CD4-positive, alpha-beta T cell (primary cell): ENCODE measurements at regions not wholly inside any gene's neighbourhood (a gene's known extent, or its start where the extent isn't known, plus 50 kb on each side); places are given as distances from the start of the nearest gene placed in this dataset.
A peak's percentile ranks its signal among the peaks of the same experiment; 100 is the strongest.

Experiments used
- ATAC-seq: fragments of 200-7000 bp; cut with Tn5 transposase; one replicate; pipeline ENCODE4 v1.10.0; 2022; ENCODE audit warnings: mild to moderate bottlenecking; ENCODE audit not compliant: poor library complexity
- CTCF ChIA-PET: fragments of 350-600 bp; sonication (Branson Sonifier 250); formaldehyde crosslinking; loops from one replicate; lab custom pipeline; 2021; ENCODE audit warnings: antibody characterized with exemption, inconsistent platforms; lab: Charles Lee
- POLR2A ChIA-PET: fragments of 350-600 bp; sonication (Branson Sonifier 250); formaldehyde crosslinking; loops from one replicate; lab custom pipeline; 2021; ENCODE audit warnings: antibody characterized with exemption, inconsistent platforms; lab: Charles Lee
- DNase-seq, 14 experiments: peaks; one replicate each; pipeline ENCODE4 v3.0.0-alpha.2; 2013 to 2020; ENCODE audit warnings: mixed read lengths in 2 of 14
- H3K27ac ChIP-seq, 2 donors: one replicate each; pipeline versions ENCODE4 v1.5.1 to v1.7.0; 2013; ENCODE audit warnings: low read length in 2 of 2, low read depth in 1 of 2, mild to moderate bottlenecking in 1 of 2
- H3K27me3 ChIP-seq, 2 experiments: 1 replicate in 1 of 2; 2 replicates in 1 of 2; pipeline versions ENCODE4 v1.6.1 to v1.7.0; 2013; ENCODE audit warnings: low read length in 2 of 2, control low read depth in 1 of 2, mild to moderate bottlenecking in 1 of 2, moderate library complexity in 1 of 2; ENCODE audit not compliant: insufficient read depth in 2 of 2, control insufficient read depth in 1 of 2
- H3K36me3 ChIP-seq: one replicate; pipeline ENCODE4 v1.6.1; 2013; ENCODE audit warnings: low read length, control low read depth; ENCODE audit not compliant: insufficient read depth
- H3K4me1 ChIP-seq: one replicate; pipeline ENCODE4 v1.6.1; 2013; ENCODE audit warnings: low read length, control low read depth; ENCODE audit not compliant: insufficient read depth
- H3K4me3 ChIP-seq: one replicate; pipeline ENCODE4 v1.5.1; 2013; ENCODE audit warnings: mild to moderate bottlenecking, low read length, moderate library complexity
- H3K9me3 ChIP-seq, 2 experiments: 1 replicate in 1 of 2; 2 replicates in 1 of 2; pipeline versions ENCODE4 v1.6.1 to v1.7.0; 2013; ENCODE audit warnings: low read length in 2 of 2, mild to moderate bottlenecking in 2 of 2, control low read depth in 1 of 2, moderate library complexity in 1 of 2; ENCODE audit not compliant: control insufficient read depth in 1 of 2, insufficient read depth in 1 of 2
- H3K27ac Mint-ChIP-seq: one replicate; pipeline ENCODE4 v1.8.0; 2020; ENCODE audit warnings: mixed read lengths
- H3K27me3 Mint-ChIP-seq: one replicate; pipeline ENCODE4 v1.8.0; 2021; ENCODE audit warnings: mixed read lengths
- H3K36me3 Mint-ChIP-seq: one replicate; pipeline ENCODE4 v1.8.0; 2021; ENCODE audit warnings: low read depth, mixed read lengths
- H3K4me1 Mint-ChIP-seq: one replicate; pipeline ENCODE4 v1.8.0; 2021; ENCODE audit warnings: low read depth, mixed read lengths
- H3K4me3 Mint-ChIP-seq: one replicate; pipeline ENCODE4 v1.8.0; 2020; ENCODE audit warnings: mild to moderate bottlenecking, mixed read lengths
- H3K9me3 Mint-ChIP-seq: one replicate; pipeline ENCODE4 v1.8.0; 2020; ENCODE audit warnings: mixed read lengths
- CTCF ChIP-seq: fragments of 200-600 bp; IDR thresholded peaks from one replicate; pipeline ENCODE4 v1.8.0; 2022; ENCODE audit warnings: antibody characterized with exemption, mild to moderate bottlenecking
- intact Hi-C, 2 experiments: fragments of 100-400 bp; cut with DNase I in 1 of 2; cut with micrococcal nuclease in 1 of 2; formaldehyde crosslinking; loops; one replicate each; pipeline versions ENCODE4 v1.15.1 to v1.9.0; 2023 to 2025; cut with DNase I, micrococcal nuclease

- ChIA-PET CTCF (interaction anchor here (0.9 to 2.5 kb wide), 3 partner anchors 14 to 1079 kb away, joined by 3 to 11 read pairs (median 3); no protein-coding TSS in a partner anchor), POLR2A (interaction anchor here (0.5 to 18.0 kb wide), 11 partner anchors 16 to 1079 kb away, joined by 3 to 468 read pairs (median 5); partner anchors contain the start of gene BCL11B)
- DNase-seq (peak in 3 of 14 experiments; percentile 41 to 67 (median 42)), ATAC-seq (peak; percentile 14)
- Histone ChIP-seq H3K4me3 (no peak overlapping the region), H3K36me3 (no peaks in the 10 kb centered on the region), H3K4me1 (peaks cover 95% of the 10 kb centered on the region), H3K9me3 (no peaks in the 10 kb centered on the region), H3K27ac (peak overlapping the region; percentile 76 to 87), H3K27me3 (no peaks in the 10 kb centered on the region)
- intact Hi-C loops = loop anchor here in 1 of 2 experiments (5.0 kb wide), 1 partner anchor 1080 kb away; no protein-coding TSS in a partner anchor
- H3K27me3 Mint-ChIP-seq = no peaks in the 10 kb centered on the region
- no peak for TF ChIP-seq CTCF
- H3K9me3 Mint-ChIP-seq = peaks cover 2% of the 10 kb centered on the region
- H3K36me3 Mint-ChIP-seq = peaks cover 5% of the 10 kb centered on the region
- H3K27ac Mint-ChIP-seq = peak overlapping the region; percentile 93
- H3K4me3 Mint-ChIP-seq = peak overlapping the region; percentile 73
- peaks cover 100% of the 10 kb centered on the region for H3K4me1 Mint-ChIP-seq
Observed at GRCh38 chr14:98187281-98187680, 1084.7 kb downstream of the BCL11B start.

- peak overlapping the region; percentile 76 to 87 for H3K27ac ChIP-seq
- peaks cover 5% of the 10 kb centered on the region for H3K36me3 Mint-ChIP-seq
- H3K4me3 ChIP-seq = peak overlapping the region; percentile 24
- H3K27me3 ChIP-seq = no peaks in the 10 kb centered on the region
- peak in 5 of 14 experiments; percentile 51 to 85 (median 55) for DNase-seq
- peak overlapping the region; percentile 80 for H3K4me3 Mint-ChIP-seq
- H3K36me3 ChIP-seq = no peaks in the 10 kb centered on the region
- peaks cover 100% of the 10 kb centered on the region for H3K4me1 Mint-ChIP-seq
- no peaks in the 10 kb centered on the region for H3K9me3 Mint-ChIP-seq
- CTCF ChIA-PET = interaction anchor here (1.8 kb wide), 1 partner anchor 50 kb away, joined by 7 read pairs; no protein-coding TSS in a partner anchor
- intact Hi-C loops = loop anchor here (2.0 to 5.0 kb wide), 4 partner anchors 14 to 1078 kb away; no protein-coding TSS in a partner anchor
- H3K27ac Mint-ChIP-seq = peak overlapping the region; percentile 93
- TF ChIP-seq CTCF = no peak
- POLR2A ChIA-PET = interaction anchor here (0.5 to 18.0 kb wide), 24 partner anchors 8 to 1132 kb away, joined by 3 to 468 read pairs (median 6); partner anchors contain the start of gene BCL11B
- H3K9me3 ChIP-seq = no peaks in the 10 kb centered on the region
- peaks cover 92% of the 10 kb centered on the region for H3K4me1 ChIP-seq
- H3K27me3 Mint-ChIP-seq = no peaks in the 10 kb centered on the region
- peak; percentile 31 for ATAC-seq
Observed at GRCh38 chr14:98189062-98189461, 1082.9 kb downstream of the BCL11B start.

GRCh38 chr14:98189511-98189910 is 1082.5 kb downstream of the BCL11B start:
- Mint-ChIP-seq H3K9me3 (peaks cover 2% of the 10 kb centered on the region), H3K36me3 (peaks cover 5% of the 10 kb centered on the region)

More at GRCh38 chr14:98189511-98189910, 1082.5 kb downstream of the BCL11B start:
- H3K27me3 ChIP-seq = no peaks in the 10 kb centered on the region
- POLR2A ChIA-PET = interaction anchor here (0.8 to 18.0 kb wide), 22 partner anchors 8 to 1077 kb away, joined by 3 to 468 read pairs (median 7); partner anchors contain the start of gene BCL11B
- intact Hi-C loops = loop anchor here (2.0 to 5.0 kb wide), 4 partner anchors 15 to 1078 kb away; no protein-coding TSS in a partner anchor
- Mint-ChIP-seq H3K27me3 (no peaks in the 10 kb centered on the region), H3K4me3 (peak overlapping the region; percentile 80), H3K27ac (peak overlapping the region; percentile 93), H3K4me1 (peaks cover 100% of the 10 kb centered on the region)
- H3K4me1 ChIP-seq = peaks cover 92% of the 10 kb centered on the region
- H3K4me3 ChIP-seq = peak overlapping the region; percentile 24
- ATAC-seq (peak; percentile 77), DNase-seq (peak in 12 of 14 experiments; percentile 29 to 91 (median 58))
- no peaks in the 10 kb centered on the region for H3K9me3 ChIP-seq
- H3K27ac ChIP-seq = peak overlapping the region; percentile 76 to 87
- no peak for TF ChIP-seq CTCF
- H3K36me3 ChIP-seq = no peaks in the 10 kb centered on the region
- CTCF ChIA-PET = interaction anchor here (1.8 kb wide), 1 partner anchor 50 kb away, joined by 7 read pairs; no protein-coding TSS in a partner anchor
